Right ventricle myocardium superior (tissue), 1 donor: ENCODE measurements at regions not wholly inside any gene's neighbourhood (a gene's known extent, or its start where the extent isn't known, plus 50 kb on each side); places are given as distances from the start of the nearest gene placed in this dataset.
A peak's percentile ranks its signal among the peaks of the same experiment; 100 is the strongest.

Source experiments
- ATAC-seq: fragments of 200-7000 bp; cut with Tn5 transposase; one replicate; pipeline ENCODE4 v1.9.1; 2020; ENCODE audit warnings: mild to moderate bottlenecking; ENCODE audit not compliant: poor library complexity
- DNase-seq: peaks from one replicate; pipeline ENCODE4 v3.0.0-alpha.2; 2020
- intact Hi-C: fragments of 100-400 bp; cut with DNase I; formaldehyde crosslinking; loops from one replicate; pipeline ENCODE4 v1.11.2; 2022
- donor health status: DM: no; HTN: yes; CAD: no; lungs with severe emphysema.

DNA sequence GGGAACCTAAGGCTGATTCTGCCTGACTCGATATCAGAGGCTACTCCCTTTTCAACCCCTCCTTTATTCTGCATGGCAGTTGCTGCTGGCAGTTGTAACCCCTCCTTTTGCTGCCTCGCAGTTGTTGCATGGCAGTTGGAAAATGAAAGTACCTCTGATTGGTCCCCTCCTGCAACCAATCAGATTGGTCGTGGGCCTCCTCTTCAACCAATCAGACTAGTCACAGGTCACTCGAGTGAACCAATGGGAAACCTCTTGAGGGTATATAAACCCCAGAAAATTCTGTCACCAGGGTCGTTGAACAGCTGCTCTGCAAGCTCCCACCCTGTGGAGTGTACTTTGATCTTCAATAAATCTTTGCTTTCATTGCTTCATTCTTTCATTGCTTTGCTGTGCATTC lies 294.3 kb upstream of the SLC8A1 start:
- intact Hi-C loops, result no loop called here
- ATAC-seq, result peak; percentile 52
- no peak for DNase-seq

GRCh38 chr2:40751981-40752380 lies 300.1 kb upstream of the SLC8A1 start:
- no peak for ATAC-seq
- intact Hi-C loops, result loop anchor here (10.0 kb wide), 1 partner anchor 837 kb away; no protein-coding TSS in a partner anchor
- no peak for DNase-seq

GRCh38 chr2:40752796-40753195 lies 300.9 kb upstream of the SLC8A1 start:
- peak; percentile 20 for DNase-seq
- intact Hi-C loops, result loop anchor here (10.0 kb wide), 1 partner anchor 838 kb away; no protein-coding TSS in a partner anchor
- ATAC-seq, result no peak

DNA sequence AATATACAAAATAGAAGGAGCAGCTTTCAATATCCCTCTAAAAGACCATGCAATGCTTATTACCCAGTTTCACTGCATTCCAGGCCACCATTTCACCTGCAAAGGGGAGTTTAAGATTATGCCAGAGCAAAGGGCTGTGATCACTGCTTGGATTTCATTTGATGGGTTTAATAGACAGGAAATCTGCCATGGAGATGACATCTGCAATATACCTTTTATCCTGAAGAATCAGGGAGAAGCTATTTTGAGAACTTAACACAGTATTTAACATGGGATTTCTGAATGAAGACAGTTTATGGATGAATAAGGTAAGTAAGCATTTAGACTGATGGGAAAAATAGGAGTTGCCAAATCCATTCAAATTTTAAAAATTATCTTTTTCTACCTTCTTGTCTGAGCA lies 303.0 kb upstream of the SLC8A1 start:
- intact Hi-C loops, result loop anchor here (10.0 kb wide), 1 partner anchor 840 kb away; no protein-coding TSS in a partner anchor
- ATAC-seq (no peak), DNase-seq (no peak)

DNA sequence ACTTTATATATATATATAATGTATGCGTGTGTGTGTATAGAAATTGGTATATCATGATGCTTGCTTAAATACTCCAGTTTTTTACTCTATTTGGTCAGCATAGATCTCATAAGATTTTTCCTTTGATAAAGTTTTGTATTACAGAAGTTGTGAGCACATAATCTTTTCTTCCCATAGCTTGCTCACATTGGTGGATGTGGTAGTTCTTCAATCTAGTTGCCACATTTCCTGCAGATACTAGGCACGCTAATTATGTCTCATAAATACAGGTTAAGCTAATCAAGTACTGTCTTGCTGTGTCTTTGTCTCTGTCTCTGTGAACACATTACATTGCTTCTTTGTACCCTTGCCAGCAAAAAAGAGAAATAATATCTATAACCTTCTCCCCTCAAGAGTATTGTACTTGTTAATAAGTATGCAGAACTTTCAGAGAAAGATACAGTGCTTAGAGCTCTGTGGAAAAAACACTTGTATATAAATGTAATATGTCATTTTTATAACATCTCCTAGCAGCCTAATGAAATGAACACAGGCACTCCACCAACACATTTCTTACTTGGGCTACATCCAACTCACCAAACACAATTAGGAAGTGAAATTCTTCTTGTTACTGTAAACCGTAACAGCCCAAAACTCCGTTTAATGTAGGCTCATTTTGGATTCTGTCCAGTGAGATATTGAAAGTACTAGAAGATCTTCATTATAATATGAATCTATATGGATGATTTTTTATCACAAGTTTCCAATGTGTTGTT lies 306.7 kb upstream of the SLC8A1 start:
- peak; percentile 59 for ATAC-seq
- intact Hi-C loops, result loop anchor here (10.0 kb wide), 1 partner anchor 844 kb away; no protein-coding TSS in a partner anchor
- no peak for DNase-seq

- DNase-seq (no peak), ATAC-seq (peak; percentile 94)
- intact Hi-C loops, result no loop called here
Measured at GRCh38 chr2:40760071-40760666, 308.3 kb upstream of the SLC8A1 start.

DNA sequence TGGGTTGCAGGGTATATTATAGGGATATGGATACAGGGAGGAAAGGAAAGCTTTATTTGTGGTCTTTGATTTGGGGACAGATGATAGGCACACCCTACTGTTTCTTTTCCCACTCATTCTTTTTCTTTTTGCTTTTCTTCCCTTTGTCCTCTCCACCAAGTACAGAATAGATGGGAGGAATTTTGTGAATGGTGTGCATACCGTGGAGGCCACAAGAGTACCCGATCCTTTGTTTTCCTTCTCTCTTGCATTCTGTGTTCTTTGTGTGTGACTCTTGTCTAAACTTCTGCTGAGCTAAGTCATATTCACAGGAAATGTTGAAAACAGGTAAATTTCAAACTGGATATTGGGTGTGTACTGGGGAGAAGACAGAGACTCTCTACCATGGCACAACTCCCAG lies 321.4 kb upstream of the SLC8A1 start:
- no peak for DNase-seq
- no peak for ATAC-seq

DNA sequence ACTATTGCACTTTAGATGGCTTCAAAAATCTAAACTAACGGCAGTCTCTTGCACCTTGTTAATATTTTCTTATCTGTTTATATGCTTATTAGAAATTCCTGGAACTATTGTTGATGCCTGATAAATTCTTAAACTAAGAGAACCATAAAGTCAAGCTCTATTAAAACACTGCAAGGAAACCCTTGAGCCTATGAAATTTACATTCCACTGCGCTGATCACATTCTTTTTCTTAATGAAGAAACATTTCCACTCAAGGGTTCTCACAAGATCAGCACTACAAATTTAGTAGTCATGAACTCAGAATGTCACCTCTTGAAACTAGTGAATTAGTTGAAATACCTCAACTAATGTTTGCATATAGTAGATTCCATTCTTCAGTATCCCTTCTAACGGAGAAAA lies 331.8 kb upstream of the SLC8A1 start:
- intact Hi-C loops, result no loop called here
- ATAC-seq (no peak), DNase-seq (no peak)

More for the DNA sequence above, 321.4 kb upstream of the SLC8A1 start:
- intact Hi-C loops, result no loop called here

GRCh38 chr2:40786636-40787035 lies 334.7 kb upstream of the SLC8A1 start:
- no peak for DNase-seq
- intact Hi-C loops, result no loop called here
- ATAC-seq, result no peak

GRCh38 chr2:40797120-40797519 lies 345.2 kb upstream of the SLC8A1 start:
- intact Hi-C loops, result no loop called here
- no peak for DNase-seq
- no peak for ATAC-seq

DNA sequence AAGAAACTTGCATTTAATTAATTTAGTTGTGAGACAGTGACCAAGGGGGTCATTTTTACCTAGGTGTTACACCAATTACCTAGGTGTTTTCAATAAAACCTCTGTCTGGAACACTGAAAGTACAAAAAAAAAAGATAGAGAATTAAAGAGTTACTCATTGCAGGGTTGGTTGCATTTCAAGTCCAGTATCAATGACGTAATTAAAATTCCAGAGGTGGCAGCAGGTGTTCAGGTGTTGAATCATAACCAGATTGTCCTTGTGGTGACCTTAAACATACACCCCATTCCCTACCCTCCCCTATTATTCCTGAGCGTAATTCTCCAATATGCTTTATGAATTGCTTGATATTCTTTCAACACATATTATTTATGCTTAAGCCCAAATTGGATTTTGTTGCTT lies 352.0 kb upstream of the SLC8A1 start:
- intact Hi-C loops, result no loop called here
- no peak for ATAC-seq
- DNase-seq, result no peak

GRCh38 chr2:40809156-40809555 lies 357.3 kb upstream of the SLC8A1 start:
- intact Hi-C loops, result no loop called here
- ATAC-seq (no peak), DNase-seq (no peak)

- intact Hi-C loops, result no loop called here
- DNase-seq (no peak), ATAC-seq (peak; percentile 39)
Measured at GRCh38 chr2:40814616-40815015, 362.7 kb upstream of the SLC8A1 start.

GRCh38 chr2:40820319-40820718 lies 368.4 kb upstream of the SLC8A1 start:
- no peak for ATAC-seq
- no peak for DNase-seq
- intact Hi-C loops, result no loop called here

GRCh38 chr2:40823478-40823877 lies 371.6 kb upstream of the SLC8A1 start:
- intact Hi-C loops, result no loop called here
- DNase-seq, result no peak
- ATAC-seq, result no peak

DNA sequence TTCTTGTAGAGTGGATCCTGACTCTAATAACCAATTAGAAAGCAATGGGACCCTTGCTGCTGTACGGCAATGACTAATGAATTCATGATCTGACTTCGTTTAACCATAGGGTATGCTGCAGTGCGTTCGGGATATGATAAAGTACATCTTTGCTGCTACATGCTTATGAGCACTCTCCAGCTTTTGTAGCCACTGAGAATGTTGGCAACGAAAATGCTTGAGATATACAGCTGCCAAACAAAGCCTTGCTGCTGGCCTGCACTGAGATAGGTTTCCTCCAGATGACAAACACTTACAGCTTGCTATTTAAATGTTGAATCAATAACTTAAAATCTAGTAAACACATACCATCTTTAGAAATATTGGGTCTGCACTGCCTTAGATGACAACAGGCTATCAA lies 372.4 kb upstream of the SLC8A1 start:
- intact Hi-C loops, result no loop called here
- peak; percentile 83 for ATAC-seq

DNA sequence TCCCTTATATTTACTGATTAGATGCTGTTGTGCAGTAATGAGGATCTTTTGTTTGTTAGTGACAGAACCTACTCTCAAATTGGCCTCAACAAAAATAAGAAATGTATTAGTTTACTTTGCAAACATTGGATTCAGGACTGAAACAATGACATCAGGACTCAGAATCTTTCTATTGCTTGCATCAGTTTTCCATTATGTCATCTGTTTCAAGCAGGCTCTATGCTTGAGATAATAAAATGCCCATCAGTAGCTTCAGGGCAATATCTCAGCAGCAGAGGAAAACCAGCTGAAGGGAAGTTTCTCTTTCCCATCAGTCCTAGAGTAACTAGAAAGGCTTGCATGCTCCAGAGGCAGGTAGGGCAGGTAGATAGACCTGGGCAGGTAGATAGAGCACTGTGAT lies 375.5 kb upstream of the SLC8A1 start:
- ATAC-seq, result no peak
- intact Hi-C loops, result no loop called here
- no peak for DNase-seq

More for the DNA sequence above, 372.4 kb upstream of the SLC8A1 start:
- DNase-seq, result no peak

DNA sequence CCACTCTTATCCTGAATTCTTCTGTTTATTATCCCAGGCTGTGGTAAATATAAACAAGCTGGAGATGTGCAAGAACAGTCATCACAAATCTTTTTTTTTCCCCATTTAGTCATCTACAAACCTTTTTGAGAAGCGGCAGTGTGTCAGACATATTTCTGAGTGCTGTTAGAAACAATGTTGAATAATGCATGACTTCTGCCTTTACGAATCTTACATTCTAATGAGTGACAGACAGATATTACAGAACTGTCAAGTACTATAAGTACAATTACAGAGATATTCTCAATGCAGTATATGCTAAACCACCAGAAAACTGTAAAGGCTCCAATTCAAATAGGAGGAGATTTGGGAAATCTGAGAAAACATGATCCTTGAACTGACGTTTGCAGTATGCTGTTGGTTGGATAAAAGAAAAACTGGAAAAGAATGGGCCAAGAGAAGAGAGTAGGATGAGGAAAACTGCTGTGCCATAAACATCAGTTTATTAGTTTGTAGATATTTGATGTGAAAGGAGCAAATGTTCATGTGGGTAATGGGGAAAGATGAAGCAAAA lies 379.5 kb upstream of the SLC8A1 start:
- DNase-seq (no peak), ATAC-seq (no peak)
- intact Hi-C loops, result no loop called here

DNA sequence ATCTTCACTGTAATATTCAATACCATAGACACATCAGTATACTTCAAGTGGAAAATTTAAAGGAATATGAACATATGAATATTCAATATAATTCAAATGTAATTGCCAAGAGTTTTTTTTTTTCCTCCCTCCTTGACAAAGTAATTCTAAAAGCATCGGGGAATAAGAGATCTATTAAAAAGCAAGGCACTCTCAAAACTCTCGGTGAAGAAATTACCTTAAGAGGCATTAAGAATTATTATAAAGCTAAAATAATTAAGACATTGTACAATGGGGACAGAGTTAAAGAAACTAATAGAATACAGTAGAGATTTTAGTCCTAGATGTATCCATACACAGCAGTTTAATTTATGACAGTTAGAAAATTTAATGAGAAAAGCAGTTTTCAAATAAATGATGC lies 390.0 kb upstream of the SLC8A1 start:
- ATAC-seq, result no peak
- intact Hi-C loops, result no loop called here
- DNase-seq, result no peak
